HG02885 (cell line): ENCODE measurements at regions not wholly inside any gene's neighbourhood (a gene's known extent, or its start where the extent isn't known, plus 50 kb on each side); places are given as distances from the start of the nearest gene placed in this dataset.

Source experiments
- ATAC-seq: cut with Tn5 transposase; IDR thresholded peaks from one replicate; pipeline ENCODE4 v1.9.1; 2021; ENCODE audit warnings: mild to moderate bottlenecking; ENCODE audit not compliant: unreplicated experiment, poor library complexity

DNA sequence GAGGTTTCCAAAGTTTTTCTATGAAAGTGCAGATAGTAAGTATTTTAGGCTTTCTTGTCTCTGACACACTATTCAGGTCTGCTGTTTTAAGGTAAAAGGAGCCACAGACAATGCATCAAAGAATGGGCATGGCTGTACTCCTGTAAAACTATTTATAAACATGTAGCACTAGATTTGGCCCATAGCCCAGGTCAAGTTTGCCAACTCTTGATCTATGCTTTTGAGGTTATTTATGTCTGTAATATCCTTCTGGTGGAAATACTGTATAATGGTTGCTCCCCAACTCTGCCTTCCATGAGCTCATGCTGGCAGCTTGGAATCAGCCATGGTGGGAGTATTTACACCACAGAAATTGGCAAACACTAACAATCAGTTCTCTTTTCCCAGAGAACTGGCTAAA lies 244.6 kb downstream of the BUB3 start:
- ATAC-seq, result no peak

- no peak for ATAC-seq
Measured at GRCh38 chr10:123399276-123399839, 245.2 kb downstream of the BUB3 start.

GRCh38 chr10:123402021-123402420 lies 247.8 kb downstream of the BUB3 start:
- no peak for ATAC-seq

- peak; percentile 82 for ATAC-seq
Measured at GRCh38 chr10:123402656-123403055, 248.5 kb downstream of the BUB3 start.

- no peak for ATAC-seq
Measured at GRCh38 chr10:123404357-123404756, 250.2 kb downstream of the BUB3 start.

- ATAC-seq, result no peak
Measured at GRCh38 chr10:123408660-123409059, 254.5 kb downstream of the BUB3 start.

- no peak for ATAC-seq
Measured at GRCh38 chr10:123409426-123409825, 255.2 kb downstream of the BUB3 start.

- no peak for ATAC-seq
Measured at GRCh38 chr10:123409884-123410283, 255.7 kb downstream of the BUB3 start.

GRCh38 chr10:123413353-123413752 lies 252.8 kb upstream of the GPR26 start:
- ATAC-seq, result no peak

DNA sequence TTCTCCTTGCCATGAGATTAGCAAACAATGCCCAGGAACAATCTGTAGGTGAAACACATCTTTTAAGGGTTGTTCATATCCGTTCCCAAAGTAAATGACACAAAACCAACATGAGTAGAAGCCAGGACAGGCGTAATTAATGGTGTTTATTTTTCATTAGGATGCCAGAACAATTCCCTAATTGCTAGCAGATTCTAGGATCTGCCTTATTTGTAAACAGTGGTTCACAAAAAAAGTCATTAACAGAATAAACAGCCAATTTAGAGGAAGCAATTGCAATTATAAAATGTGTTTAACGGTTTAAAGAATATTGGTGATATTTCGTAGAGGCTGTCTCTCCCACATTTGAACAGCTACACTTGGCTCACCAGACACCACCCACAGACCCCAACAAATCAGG lies 250.6 kb upstream of the GPR26 start:
- ATAC-seq, result no peak

DNA sequence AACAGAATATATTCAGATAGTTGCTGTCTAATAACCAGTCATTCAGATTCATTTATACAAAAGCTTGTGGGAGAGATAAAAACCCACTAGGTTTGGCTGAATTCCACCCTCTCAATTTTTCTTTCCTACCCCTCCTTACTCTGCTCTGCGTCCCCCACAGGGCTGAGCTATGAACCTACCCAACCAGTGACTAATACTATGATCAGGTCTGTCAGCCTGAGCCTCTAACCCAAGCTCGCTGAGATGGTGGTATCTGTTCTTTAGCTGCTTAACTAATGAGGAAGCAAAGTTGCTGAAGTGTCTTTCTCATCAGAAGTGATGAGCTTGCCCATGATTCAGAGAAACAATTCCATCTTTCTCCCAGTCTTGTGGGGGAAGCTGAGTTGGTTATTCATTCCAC lies 248.7 kb upstream of the GPR26 start:
- no peak for ATAC-seq

DNA sequence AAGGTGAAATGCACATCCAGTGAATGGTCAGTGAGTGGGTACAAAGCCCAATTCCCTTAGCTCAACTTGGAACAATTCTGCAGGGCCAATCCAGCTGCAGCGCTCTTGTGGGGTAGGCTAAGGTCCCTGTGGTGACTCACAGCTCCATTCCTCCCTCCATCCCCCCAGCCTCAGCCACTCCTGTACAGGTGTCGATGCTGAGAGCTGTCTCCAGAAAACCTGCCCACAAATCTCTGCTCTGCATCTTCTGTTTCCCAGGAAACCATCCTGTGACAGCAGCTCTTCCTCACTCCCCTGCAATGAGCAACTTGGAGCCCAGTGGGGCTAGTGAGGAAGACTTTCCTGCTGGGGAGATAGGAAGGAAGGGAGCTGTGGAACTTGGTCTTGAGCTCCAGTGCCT lies 244.7 kb upstream of the GPR26 start:
- ATAC-seq, result no peak

DNA sequence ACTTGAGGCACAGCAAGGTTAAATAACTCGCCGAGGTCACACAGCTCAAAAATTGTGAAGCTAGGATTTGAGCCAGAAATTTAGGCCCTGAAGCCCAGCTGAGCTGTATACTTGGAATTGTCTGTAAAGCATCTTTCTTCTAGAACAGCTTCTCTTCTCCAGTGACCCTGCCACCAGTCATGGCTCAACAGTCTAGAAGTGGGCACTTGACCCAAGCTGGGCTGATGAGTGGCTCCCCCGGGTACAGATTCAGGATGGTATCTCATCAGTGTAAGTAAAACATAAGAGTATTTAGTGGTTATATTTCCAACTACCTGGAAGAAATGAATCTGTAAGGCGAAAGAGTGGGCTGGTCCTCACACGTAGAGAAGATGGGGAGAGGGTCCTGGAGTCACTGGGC lies 243.9 kb upstream of the GPR26 start:
- ATAC-seq, result no peak

GRCh38 chr10:123424537-123424936 lies 241.6 kb upstream of the GPR26 start:
- ATAC-seq, result no peak

GRCh38 chr10:123425680-123426079 lies 240.5 kb upstream of the GPR26 start:
- no peak for ATAC-seq

DNA sequence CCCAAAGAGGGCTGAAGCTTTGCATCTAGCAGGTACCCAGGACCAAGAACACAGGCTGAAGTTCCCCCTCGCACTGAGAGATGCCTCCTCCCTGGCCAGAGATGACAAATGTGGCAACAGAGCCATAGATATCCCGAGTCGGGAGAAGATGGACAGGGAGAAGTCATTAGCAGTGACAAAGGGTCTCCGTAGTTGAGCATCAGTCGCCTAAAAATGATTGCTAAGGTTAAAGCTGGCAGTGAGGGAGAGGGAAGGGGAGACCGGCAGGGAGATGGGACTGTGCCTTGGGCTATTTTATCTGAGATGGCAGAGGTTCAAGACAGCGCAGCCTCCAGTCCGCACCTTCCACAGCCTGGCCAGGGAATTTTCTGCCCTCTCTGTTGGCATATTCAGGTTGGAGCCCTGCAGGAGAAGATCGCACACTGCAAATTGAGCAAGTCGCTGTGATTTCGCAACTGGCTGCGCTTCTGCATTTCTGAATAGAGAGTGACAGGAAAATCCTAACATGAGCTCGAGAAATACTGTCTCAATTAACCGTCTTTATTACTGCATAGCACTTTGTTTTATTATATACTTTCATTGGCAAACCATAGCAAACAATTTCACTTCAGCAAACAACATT lies 238.9 kb upstream of the GPR26 start:
- ATAC-seq, result no peak

GRCh38 chr10:123428391-123428790 lies 237.8 kb upstream of the GPR26 start:
- ATAC-seq, result no peak

DNA sequence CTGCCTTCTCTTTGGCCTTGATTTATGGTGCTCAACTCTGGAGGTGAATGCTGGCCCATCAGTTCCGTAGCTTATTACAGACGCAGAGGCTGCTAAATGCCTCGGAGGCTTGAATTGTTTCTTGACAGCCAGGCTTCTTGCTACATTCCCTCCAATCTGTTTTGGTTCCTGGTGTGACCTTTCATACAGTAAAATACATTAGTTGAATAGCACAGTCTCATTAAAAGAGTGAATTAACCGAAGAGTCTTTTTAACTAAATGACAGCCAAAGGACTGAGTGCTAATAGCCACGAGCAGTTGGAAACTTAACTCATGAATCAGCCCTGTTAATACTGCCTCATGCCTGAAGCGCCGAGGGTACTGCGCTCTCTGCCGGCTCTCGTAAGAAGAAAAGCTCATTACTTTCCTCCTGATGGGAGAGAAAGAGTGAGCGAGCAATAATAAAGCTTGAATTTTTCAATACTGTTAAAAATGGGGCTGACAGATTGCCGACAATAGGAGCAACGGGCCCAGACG lies 236.4 kb upstream of the GPR26 start:
- ATAC-seq, result no peak

DNA sequence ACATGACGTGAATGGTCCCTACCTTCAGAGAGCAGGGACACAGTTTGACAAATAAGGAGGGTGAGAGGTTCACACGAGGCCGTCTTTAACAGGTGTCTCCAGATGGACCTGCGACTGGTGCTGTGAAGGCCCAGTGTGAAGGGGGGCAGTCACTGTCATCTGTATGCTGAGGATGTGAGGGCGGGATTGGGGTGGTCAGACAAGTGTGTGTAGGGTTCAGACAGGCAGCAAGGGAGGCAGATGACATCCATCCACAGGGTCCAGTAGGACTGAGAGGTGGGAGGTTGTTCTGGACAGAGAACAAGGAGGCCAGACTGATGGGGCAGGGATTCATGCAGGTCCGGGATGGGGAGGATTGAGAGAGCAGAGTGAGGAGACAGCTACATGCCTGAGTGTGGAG lies 232.6 kb upstream of the GPR26 start:
- no peak for ATAC-seq

DNA sequence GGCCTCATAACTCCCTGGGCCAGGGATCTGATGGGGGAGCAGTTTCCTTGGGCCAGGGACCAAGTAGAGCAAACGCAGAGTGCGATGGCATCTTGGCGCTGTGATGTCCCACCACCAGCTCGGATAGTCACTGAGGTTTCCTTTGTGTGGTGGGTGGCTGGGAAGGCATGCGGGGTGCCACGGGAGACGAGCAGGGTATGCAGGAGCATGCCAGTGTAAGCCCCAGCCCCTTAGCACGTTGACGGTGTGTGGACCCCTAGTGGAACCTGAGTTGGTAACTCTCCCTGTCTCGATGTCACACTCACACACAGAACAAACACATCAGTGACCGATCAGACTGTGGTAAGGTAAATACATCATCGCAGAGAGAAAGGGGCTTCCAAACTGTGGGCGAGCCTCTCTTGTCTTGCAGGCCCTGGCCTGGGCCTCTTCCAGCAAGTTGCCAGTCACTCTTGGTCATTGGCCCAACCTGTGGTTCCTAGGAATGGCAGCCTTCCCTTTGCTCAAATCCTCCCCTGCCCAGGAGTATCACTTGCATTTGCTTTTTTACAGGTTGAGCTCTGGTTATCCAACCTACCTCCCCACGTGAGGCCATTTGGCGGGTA lies 231.6 kb upstream of the GPR26 start:
- no peak for ATAC-seq

- ATAC-seq, result peak; percentile 96
Measured at GRCh38 chr10:123442901-123443300, 223.3 kb upstream of the GPR26 start.

DNA sequence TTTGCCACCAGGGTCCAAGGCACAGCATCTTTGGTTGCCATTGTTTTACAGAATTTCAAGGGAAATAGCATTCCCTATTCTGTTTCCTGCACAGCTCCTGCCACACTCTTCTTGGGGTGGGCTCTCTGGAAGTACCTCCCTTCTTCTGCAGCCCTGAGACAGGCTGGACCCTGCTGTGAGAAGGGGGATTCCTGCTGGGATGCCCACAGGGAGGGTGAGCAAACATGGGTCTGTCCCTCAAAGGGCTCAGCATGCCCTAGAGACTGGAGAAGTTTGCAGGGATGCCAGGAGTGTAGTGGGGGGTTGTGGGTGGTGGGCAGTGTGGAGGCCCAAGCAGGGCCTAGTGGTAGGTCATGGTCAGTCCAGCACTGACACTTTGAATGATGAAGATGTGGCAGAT lies 222.2 kb upstream of the GPR26 start:
- no peak for ATAC-seq
